Rectal smooth muscle tissue (tissue), 1 donor: ENCODE measurements at regions not wholly inside any gene's neighbourhood (a gene's known extent, or its start where the extent isn't known, plus 50 kb on each side); places are given as distances from the start of the nearest gene placed in this dataset.

Experiments used
- H3K27ac ChIP-seq: one replicate; pipeline ENCODE4 v1.7.0; 2013; ENCODE audit warnings: low read depth, low read length, inconsistent platforms
- H3K27me3 ChIP-seq: one replicate; pipeline ENCODE4 v1.7.0; 2013; ENCODE audit warnings: low read length; ENCODE audit not compliant: control insufficient read depth, insufficient read depth
- H3K36me3 ChIP-seq: one replicate; pipeline ENCODE4 v1.7.0; 2013; ENCODE audit warnings: low read length; ENCODE audit not compliant: control insufficient read depth, insufficient read depth
- H3K4me1 ChIP-seq: one replicate; pipeline ENCODE4 v1.7.0; 2013; ENCODE audit warnings: low read length; ENCODE audit not compliant: control insufficient read depth, insufficient read depth
- H3K4me3 ChIP-seq: one replicate; pipeline ENCODE4 v1.7.0; 2013; ENCODE audit warnings: low read length
- H3K9ac ChIP-seq: one replicate; pipeline ENCODE4 v1.7.0; 2013; ENCODE audit warnings: low read length

- Histone ChIP-seq H3K4me1 (peaks cover 15% of the 10 kb centered on the region), H3K4me3 (no peak overlapping the region), H3K9ac (no peak overlapping the region), H3K27me3 (no peaks in the 10 kb centered on the region), H3K27ac (no peak overlapping the region), H3K36me3 (no peaks in the 10 kb centered on the region)
These were observed 161.3 kb upstream of the PCDH18 start for GRCh38 chr4:137693641-137694040.

- Histone ChIP-seq H3K4me3 (no peak overlapping the region), H3K27ac (peak overlapping the region; percentile 49), H3K4me1 (peaks cover 15% of the 10 kb centered on the region), H3K27me3 (no peaks in the 10 kb centered on the region), H3K9ac (no peak overlapping the region), H3K36me3 (no peaks in the 10 kb centered on the region)
These were observed 159.9 kb upstream of the PCDH18 start for GRCh38 chr4:137692205-137692604.

DNA sequence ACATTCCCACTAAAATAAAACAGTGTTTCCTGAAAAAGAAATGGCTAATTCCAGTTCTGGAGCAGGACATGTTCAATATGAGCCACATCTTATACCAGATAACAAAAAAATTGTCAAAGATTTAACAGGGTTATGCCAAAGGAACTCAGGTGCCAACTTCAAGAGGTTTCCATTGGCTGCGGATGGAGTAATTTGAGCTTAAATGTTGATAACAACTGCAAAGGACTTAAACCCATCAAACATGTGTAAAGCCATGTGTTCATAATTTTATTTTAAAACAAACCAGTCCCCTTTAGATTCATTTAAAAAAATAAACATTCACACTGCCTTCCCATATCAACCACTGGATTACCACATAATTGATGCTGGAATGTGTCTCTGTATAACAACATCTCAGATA lies 156.4 kb upstream of the PCDH18 start:
- H3K4me1 ChIP-seq = peaks cover 3% of the 10 kb centered on the region
- H3K27me3 ChIP-seq = no peaks in the 10 kb centered on the region

GRCh38 chr4:137685357-137685756 lies 153.1 kb upstream of the PCDH18 start:
- H3K27me3 ChIP-seq = no peaks in the 10 kb centered on the region
- H3K4me3 ChIP-seq = no peak overlapping the region
- H3K36me3 ChIP-seq = no peaks in the 10 kb centered on the region
- H3K27ac ChIP-seq = no peak overlapping the region
- H3K4me1 ChIP-seq = no peaks in the 10 kb centered on the region
- no peak overlapping the region for H3K9ac ChIP-seq

More for the DNA sequence above, 156.4 kb upstream of the PCDH18 start:
- H3K36me3 ChIP-seq = no peaks in the 10 kb centered on the region
- no peak overlapping the region for H3K4me3 ChIP-seq
- no peak overlapping the region for H3K27ac ChIP-seq
- no peak overlapping the region for H3K9ac ChIP-seq

DNA sequence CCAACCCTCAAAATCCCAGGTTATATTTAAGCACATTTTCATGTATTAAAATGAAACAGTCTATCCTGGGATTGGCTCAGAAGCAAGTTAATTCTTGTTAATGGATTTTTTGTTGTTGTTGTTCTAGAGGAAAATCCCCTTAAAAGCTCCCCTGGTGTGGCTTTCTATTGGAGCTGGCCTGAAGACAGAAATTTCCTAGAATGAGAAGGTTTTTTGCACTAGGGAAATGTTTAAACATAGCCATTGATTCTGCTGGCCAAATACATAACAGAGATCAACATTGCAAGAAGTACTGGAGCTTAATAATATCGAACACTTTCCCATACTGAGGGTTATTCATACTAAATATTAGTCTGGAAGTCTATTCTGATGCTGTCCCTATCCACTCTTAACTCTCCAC lies 148.8 kb upstream of the PCDH18 start:
- H3K9ac ChIP-seq = no peak overlapping the region
- H3K27ac ChIP-seq = no peak overlapping the region
- H3K4me3 ChIP-seq = no peak overlapping the region
- H3K27me3 ChIP-seq = no peaks in the 10 kb centered on the region
- no peaks in the 10 kb centered on the region for H3K36me3 ChIP-seq
- H3K4me1 ChIP-seq = no peaks in the 10 kb centered on the region

DNA sequence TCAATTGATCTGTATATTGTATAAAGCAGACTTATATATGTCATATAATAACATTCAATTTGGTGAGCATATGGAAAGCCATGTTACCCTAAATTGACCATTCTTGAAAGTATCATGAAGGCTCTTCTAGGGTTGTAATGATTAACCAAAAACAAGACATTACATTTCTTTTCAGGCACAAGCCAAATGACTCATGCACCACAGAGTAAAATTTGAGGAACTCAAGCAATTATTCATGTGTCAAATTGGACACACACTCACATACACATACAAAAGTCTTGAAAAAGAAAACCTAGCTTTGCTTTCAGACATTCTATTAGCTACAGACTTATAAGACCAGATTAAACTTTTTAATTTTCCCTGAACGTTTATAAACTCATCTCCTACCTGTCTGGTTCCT lies 146.5 kb upstream of the PCDH18 start:
- no peaks in the 10 kb centered on the region for H3K36me3 ChIP-seq
- no peak overlapping the region for H3K9ac ChIP-seq

GRCh38 chr4:137677863-137678262 lies 145.6 kb upstream of the PCDH18 start:
- Histone ChIP-seq H3K4me1 (no peaks in the 10 kb centered on the region), H3K4me3 (no peak overlapping the region)

More for the DNA sequence above, 146.5 kb upstream of the PCDH18 start:
- no peak overlapping the region for H3K27ac ChIP-seq
- H3K27me3 ChIP-seq = no peaks in the 10 kb centered on the region
- H3K4me3 ChIP-seq = no peak overlapping the region
- no peaks in the 10 kb centered on the region for H3K4me1 ChIP-seq

GRCh38 chr4:137676357-137676998 lies 144.2 kb upstream of the PCDH18 start:
- H3K36me3 ChIP-seq = no peaks in the 10 kb centered on the region
- no peak overlapping the region for H3K4me3 ChIP-seq
- H3K4me1 ChIP-seq = no peaks in the 10 kb centered on the region
- no peaks in the 10 kb centered on the region for H3K27me3 ChIP-seq
- H3K9ac ChIP-seq = no peak overlapping the region
- H3K27ac ChIP-seq = no peak overlapping the region

More at GRCh38 chr4:137677863-137678262, 145.6 kb upstream of the PCDH18 start:
- no peak overlapping the region for H3K9ac ChIP-seq
- H3K27me3 ChIP-seq = no peaks in the 10 kb centered on the region
- H3K36me3 ChIP-seq = no peaks in the 10 kb centered on the region
- no peak overlapping the region for H3K27ac ChIP-seq

GRCh38 chr4:137674066-137674465 lies 141.8 kb upstream of the PCDH18 start:
- Histone ChIP-seq H3K36me3 (no peaks in the 10 kb centered on the region), H3K4me1 (no peaks in the 10 kb centered on the region), H3K9ac (no peak overlapping the region), H3K27ac (no peak overlapping the region), H3K4me3 (no peak overlapping the region), H3K27me3 (no peaks in the 10 kb centered on the region)

GRCh38 chr4:137668885-137669545 lies 136.7 kb upstream of the PCDH18 start:
- H3K27ac ChIP-seq = no peak overlapping the region

DNA sequence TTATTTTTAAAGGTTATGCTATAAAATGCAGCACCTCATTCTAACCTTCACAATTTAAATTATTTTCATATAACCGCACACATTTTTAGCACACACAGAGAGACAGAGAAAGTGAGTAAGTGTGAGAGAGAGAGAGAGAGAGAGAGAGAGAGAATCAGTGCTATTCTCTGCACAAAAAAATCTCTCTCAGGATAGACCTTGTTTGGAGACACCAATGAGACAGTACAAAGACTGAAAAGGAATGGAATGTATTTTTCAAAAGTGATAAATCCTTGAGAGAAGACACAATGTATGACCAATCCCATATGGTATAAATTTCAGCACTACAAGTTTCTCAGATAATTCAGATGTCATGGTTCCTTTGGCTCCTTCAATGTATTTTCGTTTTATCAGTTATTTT lies 132.1 kb upstream of the PCDH18 start:
- H3K27me3 ChIP-seq = no peaks in the 10 kb centered on the region
- no peaks in the 10 kb centered on the region for H3K36me3 ChIP-seq
- no peak overlapping the region for H3K9ac ChIP-seq
- H3K4me1 ChIP-seq = peaks cover 24% of the 10 kb centered on the region
- peak overlapping the region; percentile 75 for H3K27ac ChIP-seq
- no peak overlapping the region for H3K4me3 ChIP-seq

More at GRCh38 chr4:137668885-137669545, 136.7 kb upstream of the PCDH18 start:
- Histone ChIP-seq H3K4me3 (no peak overlapping the region), H3K4me1 (peaks cover 9% of the 10 kb centered on the region), H3K9ac (no peak overlapping the region), H3K27me3 (no peaks in the 10 kb centered on the region), H3K36me3 (no peaks in the 10 kb centered on the region)

DNA sequence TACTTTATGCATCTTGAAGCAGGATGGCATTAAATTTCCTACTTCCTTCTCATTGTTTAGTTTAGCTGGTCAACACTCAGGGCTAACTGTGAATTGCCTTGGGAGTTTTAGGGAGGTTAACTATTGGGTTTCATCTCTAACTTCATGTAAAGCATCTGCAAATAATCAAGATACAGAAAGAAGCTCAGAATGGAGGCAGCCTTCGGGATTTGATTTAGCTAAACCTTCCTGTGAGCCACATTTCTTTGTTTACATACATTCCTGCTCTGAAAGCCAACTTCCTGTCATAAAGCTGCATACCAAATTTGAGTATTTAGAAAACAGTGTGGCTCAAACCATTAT lies 131.7 kb upstream of the PCDH18 start:
- Histone ChIP-seq H3K27me3 (no peaks in the 10 kb centered on the region), H3K4me1 (peaks cover 26% of the 10 kb centered on the region), H3K27ac (peak overlapping the region; percentile 75), H3K9ac (no peak overlapping the region), H3K36me3 (no peaks in the 10 kb centered on the region), H3K4me3 (no peak overlapping the region)
